ENCODE measurements at regions not wholly inside any gene's neighbourhood (a gene's known extent, or its start where the extent isn't known, plus 50 kb on each side); places are given as distances from the start of the nearest gene placed in this dataset.

- TF ChIP-seq CTCF (IDR thresholded peaks at IDR 0.05; ENCODE audit: extremely low read depth, insufficient read depth, missing control alignments) = no peak
- in situ Hi-C loops (cut with MboI; ENCODE audit: low pct_unique_long_range_greater_than_20kb, low sequenced_read_pairs, unreplicated experiment) = no loop called here
- DNase-seq (ENCODE audit: low spot score) = no peak
These were observed 188.2 kb downstream of the IRS1 start for GRCh38 chr2:226611196-226611943.

GRCh38 chr2:226609366-226609765 is 190.3 kb downstream of the IRS1 start:
- in situ Hi-C loops (cut with MboI; ENCODE audit: low pct_unique_long_range_greater_than_20kb, low sequenced_read_pairs, unreplicated experiment) = no loop called here
- no peak for TF ChIP-seq CTCF (IDR thresholded peaks at IDR 0.05; ENCODE audit: extremely low read depth, insufficient read depth, missing control alignments)
- no peak for DNase-seq (ENCODE audit: low spot score)

GRCh38 chr2:226608451-226608850 is 191.2 kb downstream of the IRS1 start:
- in situ Hi-C loops (cut with MboI; ENCODE audit: low pct_unique_long_range_greater_than_20kb, low sequenced_read_pairs, unreplicated experiment) = no loop called here
- DNase-seq (ENCODE audit: low spot score) = no peak
- TF ChIP-seq CTCF (IDR thresholded peaks at IDR 0.05; ENCODE audit: extremely low read depth, insufficient read depth, missing control alignments) = no peak

- in situ Hi-C loops (cut with MboI; ENCODE audit: low pct_unique_long_range_greater_than_20kb, low sequenced_read_pairs, unreplicated experiment) = no loop called here
- no peak for DNase-seq (ENCODE audit: low spot score)
- TF ChIP-seq CTCF (IDR thresholded peaks at IDR 0.05; ENCODE audit: extremely low read depth, insufficient read depth, missing control alignments) = no peak
These were observed 192.2 kb downstream of the IRS1 start for GRCh38 chr2:226607379-226607778.

- DNase-seq (ENCODE audit: low spot score) = no peak
- in situ Hi-C loops (cut with MboI; ENCODE audit: low pct_unique_long_range_greater_than_20kb, low sequenced_read_pairs, unreplicated experiment) = no loop called here
- no peak for TF ChIP-seq CTCF (IDR thresholded peaks at IDR 0.05; ENCODE audit: extremely low read depth, insufficient read depth, missing control alignments)
These were observed 194.0 kb downstream of the IRS1 start for GRCh38 chr2:226605642-226606041.

- DNase-seq (ENCODE audit: low spot score) = no peak
- in situ Hi-C loops (cut with MboI; ENCODE audit: low pct_unique_long_range_greater_than_20kb, low sequenced_read_pairs, unreplicated experiment) = no loop called here
- no peak for TF ChIP-seq CTCF (IDR thresholded peaks at IDR 0.05; ENCODE audit: extremely low read depth, insufficient read depth, missing control alignments)
These were observed 196.0 kb downstream of the IRS1 start for GRCh38 chr2:226603606-226604005.
